Activated T-helper 17 cell treated with anti-CD3 and anti-CD28 coated beads, Interleukin-2, amount 50 U/mL, for 72 hours (primary cell): ENCODE measurements at regions not wholly inside any gene's neighbourhood (a gene's known extent, or its start where the extent isn't known, plus 50 kb on each side); places are given as distances from the start of the nearest gene placed in this dataset.
A peak's percentile ranks its signal among the peaks of the same experiment; 100 is the strongest.

ENCODE experiments used
- ATAC-seq: fragments of 150-1000 bp; cut with Tn5 transposase; replicated peaks from 2 replicates; pipeline ENCODE4 v1.10.0; 2021; ENCODE audit warnings: mild to moderate bottlenecking, moderate library complexity
- H3K27ac Mint-ChIP-seq: one replicate; pipeline ENCODE4 v1.8.0; 2022; ENCODE audit warnings: mixed read lengths
- H3K27me3 Mint-ChIP-seq: one replicate; pipeline ENCODE4 v1.8.0; 2022; ENCODE audit warnings: mixed read lengths
- H3K36me3 Mint-ChIP-seq: one replicate; pipeline ENCODE4 v1.8.0; 2022; ENCODE audit warnings: low read depth, mild to moderate bottlenecking, mixed read lengths
- H3K4me1 Mint-ChIP-seq: one replicate; pipeline ENCODE4 v1.8.0; 2022; ENCODE audit warnings: mixed read lengths
- H3K4me3 Mint-ChIP-seq: one replicate; pipeline ENCODE4 v1.8.0; 2022; ENCODE audit warnings: mild to moderate bottlenecking, mixed read lengths
- H3K9me3 Mint-ChIP-seq: one replicate; pipeline ENCODE4 v1.8.0; 2022; ENCODE audit warnings: mixed read lengths

DNA sequence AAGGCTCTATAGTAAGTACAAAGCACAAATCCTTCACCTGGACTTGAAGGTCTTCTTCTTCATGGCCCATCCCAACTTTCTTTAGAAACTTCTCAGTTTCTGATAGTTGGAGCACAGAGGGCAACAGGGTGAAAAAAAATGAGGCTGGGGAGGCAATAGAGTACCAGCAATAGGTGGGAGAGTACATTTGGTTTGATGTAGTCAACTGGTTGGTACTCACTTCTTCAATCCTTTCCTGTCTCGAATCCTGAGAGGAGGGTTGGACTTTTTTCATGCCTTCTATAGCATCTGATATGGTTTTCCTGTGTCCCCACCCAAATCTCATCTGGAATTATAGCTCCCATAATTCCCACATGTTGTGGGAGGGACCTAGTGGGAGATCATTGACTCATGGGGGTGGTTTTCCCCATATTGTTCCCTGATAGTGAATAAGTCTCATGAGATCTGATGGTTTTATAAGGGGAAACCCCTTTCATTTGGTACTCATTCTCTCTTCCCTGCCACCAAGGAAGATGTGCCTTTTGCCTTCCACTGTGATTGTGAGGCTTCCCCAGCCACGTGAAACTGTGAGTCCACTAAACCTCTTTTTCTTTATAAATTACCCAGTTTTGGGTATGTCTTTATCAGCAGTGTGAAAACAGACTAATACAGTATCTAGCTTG, 75.9 kb upstream of the LCLAT1 start:
- Mint-ChIP-seq H3K36me3 (no peaks in the 10 kb centered on the region), H3K27ac (peak overlapping the region; percentile 69), H3K27me3 (no peaks in the 10 kb centered on the region), H3K9me3 (no peaks in the 10 kb centered on the region), H3K4me3 (peak overlapping the region; percentile 43), H3K4me1 (peaks cover 33% of the 10 kb centered on the region)
- peak; percentile 53 for ATAC-seq

GRCh38 chr2:30371772-30372373, 75.2 kb upstream of the LCLAT1 start:
- Mint-ChIP-seq H3K4me3 (peak overlapping the region; percentile 43), H3K9me3 (no peaks in the 10 kb centered on the region), H3K36me3 (no peaks in the 10 kb centered on the region), H3K27me3 (no peaks in the 10 kb centered on the region), H3K27ac (peak overlapping the region; percentile 69), H3K4me1 (peaks cover 27% of the 10 kb centered on the region)
- ATAC-seq = peak; percentile 79

- Mint-ChIP-seq H3K9me3 (no peaks in the 10 kb centered on the region), H3K27me3 (no peaks in the 10 kb centered on the region), H3K4me1 (peaks cover 26% of the 10 kb centered on the region), H3K36me3 (no peaks in the 10 kb centered on the region), H3K27ac (peak overlapping the region; percentile 69), H3K4me3 (peak overlapping the region; percentile 43)
- ATAC-seq = no peak
Observed at GRCh38 chr2:30372826-30373225, 74.2 kb upstream of the LCLAT1 start.

- no peaks in the 10 kb centered on the region for H3K9me3 Mint-ChIP-seq
- ATAC-seq = peak; percentile 45
- peak overlapping the region; percentile 35 for H3K27ac Mint-ChIP-seq
- peaks cover 26% of the 10 kb centered on the region for H3K4me1 Mint-ChIP-seq
- H3K36me3 Mint-ChIP-seq = no peaks in the 10 kb centered on the region
- no peaks in the 10 kb centered on the region for H3K27me3 Mint-ChIP-seq
- H3K4me3 Mint-ChIP-seq = no peak overlapping the region
Observed at GRCh38 chr2:30373881-30374302, 73.2 kb upstream of the LCLAT1 start.

GRCh38 chr2:30374380-30374779, 72.7 kb upstream of the LCLAT1 start:
- Mint-ChIP-seq H3K27me3 (no peaks in the 10 kb centered on the region), H3K9me3 (no peaks in the 10 kb centered on the region), H3K4me1 (peaks cover 26% of the 10 kb centered on the region), H3K36me3 (no peaks in the 10 kb centered on the region), H3K4me3 (no peak overlapping the region), H3K27ac (peak overlapping the region; percentile 35)
- no peak for ATAC-seq

- peak overlapping the region; percentile 4 for H3K27ac Mint-ChIP-seq
- H3K36me3 Mint-ChIP-seq = no peaks in the 10 kb centered on the region
- no peak for ATAC-seq
- no peaks in the 10 kb centered on the region for H3K9me3 Mint-ChIP-seq
- H3K4me3 Mint-ChIP-seq = no peak overlapping the region
- no peaks in the 10 kb centered on the region for H3K27me3 Mint-ChIP-seq
- H3K4me1 Mint-ChIP-seq = peaks cover 23% of the 10 kb centered on the region
Observed at GRCh38 chr2:30375915-30376314, 71.1 kb upstream of the LCLAT1 start.

GRCh38 chr2:30379481-30379880, 67.6 kb upstream of the LCLAT1 start:
- Mint-ChIP-seq H3K4me1 (peaks cover 5% of the 10 kb centered on the region), H3K36me3 (no peaks in the 10 kb centered on the region), H3K27ac (no peak overlapping the region), H3K9me3 (no peaks in the 10 kb centered on the region), H3K4me3 (no peak overlapping the region), H3K27me3 (no peaks in the 10 kb centered on the region)
- no peak for ATAC-seq

GRCh38 chr2:30380824-30381223, 66.2 kb upstream of the LCLAT1 start:
- no peaks in the 10 kb centered on the region for H3K36me3 Mint-ChIP-seq
- no peak for ATAC-seq
- H3K27ac Mint-ChIP-seq = no peak overlapping the region
- H3K9me3 Mint-ChIP-seq = no peaks in the 10 kb centered on the region
- H3K27me3 Mint-ChIP-seq = no peaks in the 10 kb centered on the region
- H3K4me3 Mint-ChIP-seq = no peak overlapping the region
- no peaks in the 10 kb centered on the region for H3K4me1 Mint-ChIP-seq

GRCh38 chr2:30382162-30382783, 64.8 kb upstream of the LCLAT1 start:
- ATAC-seq = no peak
- no peaks in the 10 kb centered on the region for H3K4me1 Mint-ChIP-seq

DNA sequence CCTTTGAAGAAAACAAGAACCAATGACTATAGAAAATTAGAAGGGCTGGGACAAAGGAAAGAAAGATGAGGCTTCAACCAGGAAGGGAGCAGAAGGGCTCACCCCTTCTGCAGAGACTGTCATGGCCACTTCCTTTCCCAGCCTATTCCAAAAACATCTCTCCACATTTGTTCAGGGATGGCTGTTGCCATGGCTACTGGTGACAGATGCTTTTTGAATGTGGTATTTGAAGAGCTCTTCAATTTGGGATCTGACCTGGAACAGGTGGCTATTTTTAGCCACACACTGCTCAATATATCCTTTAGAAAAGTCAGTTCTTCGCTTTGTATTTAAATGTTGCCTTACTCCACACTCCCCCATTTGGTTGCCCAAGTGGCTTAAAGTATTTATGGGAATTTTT, 64.1 kb upstream of the LCLAT1 start:
- no peak overlapping the region for H3K27ac Mint-ChIP-seq
- H3K27me3 Mint-ChIP-seq = no peaks in the 10 kb centered on the region
- H3K9me3 Mint-ChIP-seq = no peaks in the 10 kb centered on the region
- ATAC-seq = no peak
- no peak overlapping the region for H3K4me3 Mint-ChIP-seq
- H3K4me1 Mint-ChIP-seq = no peaks in the 10 kb centered on the region
- no peaks in the 10 kb centered on the region for H3K36me3 Mint-ChIP-seq

More at GRCh38 chr2:30382162-30382783, 64.8 kb upstream of the LCLAT1 start:
- H3K9me3 Mint-ChIP-seq = no peaks in the 10 kb centered on the region
- H3K4me3 Mint-ChIP-seq = no peak overlapping the region
- H3K36me3 Mint-ChIP-seq = no peaks in the 10 kb centered on the region
- H3K27me3 Mint-ChIP-seq = no peaks in the 10 kb centered on the region
- H3K27ac Mint-ChIP-seq = no peak overlapping the region

DNA sequence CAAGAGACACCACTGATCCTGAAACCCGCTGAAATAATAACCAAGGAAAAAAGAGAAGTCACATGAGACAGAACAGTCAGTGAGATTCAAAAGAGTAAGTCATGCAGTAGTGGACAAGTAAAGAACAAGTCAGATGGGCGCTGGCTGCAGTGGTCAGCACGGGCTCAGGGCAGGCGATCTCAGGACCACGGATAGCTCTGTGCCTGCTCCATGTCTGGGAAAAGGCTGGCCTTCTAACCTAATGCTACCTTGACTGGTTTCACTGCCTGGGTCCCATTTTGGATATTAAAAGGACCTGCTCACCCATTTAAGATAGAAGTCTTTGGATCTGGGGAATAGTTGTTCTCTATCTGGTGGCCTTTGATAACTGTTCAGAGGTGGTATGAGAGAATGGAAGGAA, 61.7 kb upstream of the LCLAT1 start:
- no peak for ATAC-seq
- Mint-ChIP-seq H3K27me3 (no peaks in the 10 kb centered on the region), H3K4me3 (no peak overlapping the region), H3K36me3 (no peaks in the 10 kb centered on the region), H3K9me3 (no peaks in the 10 kb centered on the region), H3K4me1 (no peaks in the 10 kb centered on the region), H3K27ac (no peak overlapping the region)

GRCh38 chr2:30392097-30392496, 54.9 kb upstream of the LCLAT1 start:
- Mint-ChIP-seq H3K27me3 (no peaks in the 10 kb centered on the region), H3K4me1 (no peaks in the 10 kb centered on the region), H3K36me3 (no peaks in the 10 kb centered on the region), H3K9me3 (no peaks in the 10 kb centered on the region), H3K27ac (no peak overlapping the region), H3K4me3 (no peak overlapping the region)
- ATAC-seq = no peak

DNA sequence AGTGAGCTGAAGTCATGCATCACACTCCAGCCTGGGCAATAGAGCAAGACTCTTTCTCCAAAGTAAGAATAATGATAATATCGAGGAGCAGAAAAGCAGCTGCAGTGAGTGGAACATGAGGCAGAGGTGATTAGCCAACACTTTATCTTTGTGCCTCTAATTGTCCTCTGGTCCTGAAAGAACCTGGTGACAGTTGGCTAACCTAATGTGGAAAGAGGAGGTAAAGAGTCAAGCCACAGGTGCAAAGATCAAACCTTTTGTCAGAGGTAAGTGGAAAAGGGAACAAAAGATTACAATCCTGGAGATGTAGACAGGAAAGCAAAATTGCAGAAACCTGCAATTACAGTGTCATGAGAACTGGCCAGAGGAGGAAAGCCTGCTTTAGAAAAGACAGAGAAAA, 53.5 kb upstream of the LCLAT1 start:
- Mint-ChIP-seq H3K27me3 (no peaks in the 10 kb centered on the region), H3K9me3 (no peaks in the 10 kb centered on the region), H3K4me1 (no peaks in the 10 kb centered on the region), H3K4me3 (no peak overlapping the region), H3K27ac (no peak overlapping the region), H3K36me3 (no peaks in the 10 kb centered on the region)
- ATAC-seq = no peak

DNA sequence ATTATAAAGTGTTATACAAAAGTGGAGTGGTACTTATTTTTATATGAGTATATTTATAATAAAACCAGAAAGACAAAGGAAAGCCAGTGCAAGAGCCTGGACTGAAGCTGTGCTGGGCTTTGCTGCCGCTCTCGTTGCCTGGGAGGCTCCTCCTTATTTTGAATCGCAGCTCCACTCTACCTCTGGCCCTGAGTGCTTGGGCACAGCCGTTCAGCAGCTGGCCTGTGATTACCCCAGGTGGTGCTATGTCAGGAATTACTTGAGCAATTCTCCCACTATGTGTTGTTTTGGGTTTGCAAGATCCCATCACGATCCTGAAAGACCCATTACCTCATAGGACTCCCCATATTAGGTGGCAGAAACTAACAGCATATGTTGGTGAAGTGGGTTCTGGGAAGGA, 53.0 kb upstream of the LCLAT1 start:
- no peaks in the 10 kb centered on the region for H3K27me3 Mint-ChIP-seq
- no peaks in the 10 kb centered on the region for H3K9me3 Mint-ChIP-seq
- H3K36me3 Mint-ChIP-seq = no peaks in the 10 kb centered on the region
- no peak overlapping the region for H3K4me3 Mint-ChIP-seq
- H3K4me1 Mint-ChIP-seq = no peaks in the 10 kb centered on the region
- H3K27ac Mint-ChIP-seq = no peak overlapping the region
- no peak for ATAC-seq
